ENCODE measurements at regions not wholly inside any gene's neighbourhood (a gene's known extent, or its start where the extent isn't known, plus 50 kb on each side); places are given as distances from the start of the nearest gene placed in this dataset.
"Not testable (repeated sequence)": the region's sequence is repeated elsewhere in the genome, so short reads cannot be mapped to it uniquely, and the experiment has no call there.

DNA sequence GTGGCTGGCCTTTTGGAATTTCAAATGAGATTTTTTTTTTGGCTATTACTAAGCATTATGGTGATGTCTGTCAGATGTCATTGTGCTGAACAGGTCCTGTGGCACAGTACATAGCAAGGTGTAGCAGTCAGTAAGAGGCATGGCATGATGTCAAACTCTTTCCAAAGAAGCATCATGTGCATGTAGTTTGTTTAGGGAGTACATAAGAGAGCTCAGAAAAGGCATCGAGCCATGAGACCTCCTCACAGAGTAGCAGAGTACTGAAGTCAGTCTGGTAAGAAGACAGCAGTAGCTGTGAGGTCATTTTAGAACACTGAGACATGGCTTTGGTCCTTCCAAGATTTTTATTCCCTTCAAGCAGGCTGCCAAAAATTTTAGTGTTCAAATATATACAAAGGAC lies 134.9 kb upstream of the SPRED1 start:
- Mint-ChIP-seq H3K27ac (no peak overlapping the region), H3K9me3 (peaks cover 7% of the 10 kb centered on the region)

GRCh38 chr15:38119865-38120264 lies 132.8 kb upstream of the SPRED1 start:
- H3K4me3 Mint-ChIP-seq; H3K4me1 Mint-ChIP-seq; H3K9me3 Mint-ChIP-seq; ATAC-seq; DNase-seq (ENCODE audit: low spot score in 2 of 2); H3K36me3 Mint-ChIP-seq; H3K27ac Mint-ChIP-seq: not testable (repeated sequence)

More for the DNA sequence above, 134.9 kb upstream of the SPRED1 start:
- Mint-ChIP-seq H3K36me3 (no peaks in the 10 kb centered on the region), H3K4me3 (no peak overlapping the region), H3K4me1 (no peaks in the 10 kb centered on the region)
- ATAC-seq (no peak), DNase-seq (ENCODE audit: low spot score in 2 of 2) (no peak)

- Mint-ChIP-seq H3K27ac (no peak overlapping the region), H3K4me3 (no peak overlapping the region), H3K36me3 (no peaks in the 10 kb centered on the region), H3K4me1 (peaks cover 30% of the 10 kb centered on the region), H3K9me3 (peaks cover 5% of the 10 kb centered on the region)
- DNase-seq (ENCODE audit: low spot score in 2 of 2) = no peak
- no peak for ATAC-seq
These were observed 125.3 kb upstream of the SPRED1 start for GRCh38 chr15:38127306-38127771.

DNA sequence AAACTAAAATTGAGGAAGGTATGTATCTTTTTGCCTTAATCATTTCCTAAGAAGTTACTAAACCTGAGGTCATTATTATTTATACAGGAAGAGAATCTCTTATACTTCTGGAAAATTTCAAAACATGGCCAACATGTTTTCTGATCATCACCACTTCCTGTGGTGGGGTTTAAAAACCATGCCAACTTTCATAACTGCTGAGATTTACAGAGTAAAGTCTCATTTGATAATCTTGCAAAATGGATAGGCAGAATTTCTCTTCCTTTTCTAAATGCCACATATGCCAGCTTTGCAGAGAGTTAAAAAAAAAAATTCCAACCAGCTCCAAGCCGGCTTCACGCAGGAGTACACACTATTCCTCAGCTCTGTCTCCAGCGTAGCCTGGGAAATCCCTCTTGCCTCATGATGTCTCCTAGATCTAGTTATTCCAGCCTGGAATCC lies 124.3 kb upstream of the SPRED1 start:
- no peaks in the 10 kb centered on the region for H3K36me3 Mint-ChIP-seq
- DNase-seq (ENCODE audit: low spot score in 2 of 2) = no peak
- peaks cover 30% of the 10 kb centered on the region for H3K4me1 Mint-ChIP-seq
- H3K4me3 Mint-ChIP-seq = no peak overlapping the region
- no peaks in the 10 kb centered on the region for H3K9me3 Mint-ChIP-seq
- ATAC-seq = no peak
- H3K27ac Mint-ChIP-seq = no peak overlapping the region

GRCh38 chr15:38128921-38129320 lies 123.7 kb upstream of the SPRED1 start:
- no peaks in the 10 kb centered on the region for H3K9me3 Mint-ChIP-seq
- no peaks in the 10 kb centered on the region for H3K36me3 Mint-ChIP-seq
- DNase-seq (ENCODE audit: low spot score in 2 of 2) = no peak
- no peak for ATAC-seq
- peak overlapping the region; percentile 13 for H3K4me3 Mint-ChIP-seq
- no peak overlapping the region for H3K27ac Mint-ChIP-seq
- H3K4me1 Mint-ChIP-seq = peaks cover 30% of the 10 kb centered on the region

DNA sequence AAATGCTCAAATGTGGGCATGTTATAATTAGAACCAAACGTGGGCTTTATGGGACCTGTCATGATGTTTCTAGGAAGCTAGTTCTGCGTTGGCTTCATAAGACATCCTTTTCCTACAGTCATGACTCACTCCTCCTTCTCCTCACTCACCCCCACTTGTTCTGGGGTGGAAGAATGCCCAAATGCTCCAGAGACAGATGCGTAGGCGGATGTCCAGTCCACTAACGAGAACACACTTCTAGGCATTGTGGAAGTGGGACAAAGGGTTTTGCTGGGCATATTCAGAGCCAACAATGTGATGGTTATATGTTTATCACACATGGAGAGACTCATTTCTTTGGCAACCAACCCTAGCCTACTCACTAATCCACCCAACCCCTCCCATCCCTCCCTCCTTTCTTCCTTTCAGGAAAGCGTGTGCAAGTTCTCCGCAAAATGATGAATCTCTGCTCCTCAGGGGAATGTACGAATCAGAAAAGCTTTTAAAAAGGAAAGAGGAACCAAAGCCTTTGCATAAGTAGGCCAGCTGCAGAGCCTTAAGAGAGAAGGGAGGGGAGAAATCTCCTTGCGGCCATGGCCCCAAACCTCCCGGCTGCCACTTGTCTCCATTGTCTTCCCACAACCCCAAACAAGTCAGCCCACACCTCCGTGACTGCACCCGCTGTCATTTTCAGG lies 123.0 kb upstream of the SPRED1 start:
- peak overlapping the region; percentile 13 for H3K4me3 Mint-ChIP-seq
- DNase-seq (ENCODE audit: low spot score in 2 of 2) (no peak), ATAC-seq (peak; percentile 82)
- no peaks in the 10 kb centered on the region for H3K9me3 Mint-ChIP-seq
- H3K36me3 Mint-ChIP-seq = no peaks in the 10 kb centered on the region
- H3K27ac Mint-ChIP-seq = no peak overlapping the region
- H3K4me1 Mint-ChIP-seq = peaks cover 30% of the 10 kb centered on the region

DNA sequence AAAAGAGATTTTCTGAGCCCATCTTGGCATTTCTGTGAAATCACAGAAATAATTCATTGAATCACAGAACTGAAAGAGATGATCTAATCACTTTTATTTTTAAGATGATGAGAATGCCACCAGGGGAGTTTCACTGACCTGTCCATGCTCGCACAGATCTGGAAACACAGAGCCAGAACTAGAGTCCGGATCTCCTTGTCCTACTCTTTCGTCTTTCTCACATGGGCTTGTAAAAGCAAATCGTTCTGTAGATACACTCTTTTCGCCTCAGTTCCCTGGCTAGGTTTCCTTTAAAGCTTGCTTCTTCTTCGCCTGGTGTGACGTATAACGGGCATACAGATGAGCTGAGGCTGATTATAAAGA lies 122.5 kb upstream of the SPRED1 start:
- peak overlapping the region; percentile 13 for H3K4me3 Mint-ChIP-seq
- H3K4me1 Mint-ChIP-seq = peaks cover 30% of the 10 kb centered on the region
- DNase-seq (ENCODE audit: low spot score in 2 of 2) = no peak
- no peaks in the 10 kb centered on the region for H3K9me3 Mint-ChIP-seq
- peak; percentile 71 for ATAC-seq
- no peak overlapping the region for H3K27ac Mint-ChIP-seq
- H3K36me3 Mint-ChIP-seq = no peaks in the 10 kb centered on the region

- H3K27ac Mint-ChIP-seq = no peak overlapping the region
- H3K9me3 Mint-ChIP-seq = no peaks in the 10 kb centered on the region
- no peaks in the 10 kb centered on the region for H3K36me3 Mint-ChIP-seq
- ATAC-seq (peak; percentile 72), DNase-seq (ENCODE audit: low spot score in 2 of 2) (no peak)
- H3K4me1 Mint-ChIP-seq = peaks cover 30% of the 10 kb centered on the region
- H3K4me3 Mint-ChIP-seq = peak overlapping the region; percentile 13
These were observed 121.7 kb upstream of the SPRED1 start for GRCh38 chr15:38130740-38131498.

GRCh38 chr15:38134252-38134651 lies 118.4 kb upstream of the SPRED1 start:
- Mint-ChIP-seq H3K9me3 (no peaks in the 10 kb centered on the region), H3K4me1 (peaks cover 22% of the 10 kb centered on the region), H3K27ac (no peak overlapping the region), H3K4me3 (no peak overlapping the region), H3K36me3 (no peaks in the 10 kb centered on the region)
- no peak for ATAC-seq
- no peak for DNase-seq (ENCODE audit: low spot score in 2 of 2)

GRCh38 chr15:38142195-38142594 lies 110.4 kb upstream of the SPRED1 start:
- H3K27ac Mint-ChIP-seq = not testable (repeated sequence)

GRCh38 chr15:38144921-38145320 lies 107.7 kb upstream of the SPRED1 start:
- Mint-ChIP-seq H3K9me3 (peaks cover 1% of the 10 kb centered on the region), H3K27ac (no peak overlapping the region), H3K4me3 (no peak overlapping the region), H3K36me3 (no peaks in the 10 kb centered on the region), H3K4me1 (no peaks in the 10 kb centered on the region)
- ATAC-seq = no peak
- DNase-seq (ENCODE audit: low spot score in 2 of 2) = no peak

More at GRCh38 chr15:38142195-38142594, 110.4 kb upstream of the SPRED1 start:
- not testable (repeated sequence) for DNase-seq (ENCODE audit: low spot score in 2 of 2); H3K4me1 Mint-ChIP-seq; ATAC-seq; H3K36me3 Mint-ChIP-seq; H3K9me3 Mint-ChIP-seq; H3K4me3 Mint-ChIP-seq

- Mint-ChIP-seq H3K4me3 (no peak overlapping the region), H3K27ac (no peak overlapping the region), H3K36me3 (no peaks in the 10 kb centered on the region), H3K4me1 (no peaks in the 10 kb centered on the region), H3K9me3 (peaks cover 6% of the 10 kb centered on the region)
- DNase-seq (ENCODE audit: low spot score in 2 of 2) (no peak), ATAC-seq (no peak)
These were observed 107.0 kb upstream of the SPRED1 start for GRCh38 chr15:38145651-38146111.

GRCh38 chr15:38147246-38147645 lies 105.4 kb upstream of the SPRED1 start:
- no peak for DNase-seq (ENCODE audit: low spot score in 2 of 2)
- Mint-ChIP-seq H3K9me3 (peaks cover 6% of the 10 kb centered on the region), H3K4me1 (no peaks in the 10 kb centered on the region), H3K4me3 (no peak overlapping the region), H3K27ac (no peak overlapping the region), H3K36me3 (no peaks in the 10 kb centered on the region)
- no peak for ATAC-seq

DNA sequence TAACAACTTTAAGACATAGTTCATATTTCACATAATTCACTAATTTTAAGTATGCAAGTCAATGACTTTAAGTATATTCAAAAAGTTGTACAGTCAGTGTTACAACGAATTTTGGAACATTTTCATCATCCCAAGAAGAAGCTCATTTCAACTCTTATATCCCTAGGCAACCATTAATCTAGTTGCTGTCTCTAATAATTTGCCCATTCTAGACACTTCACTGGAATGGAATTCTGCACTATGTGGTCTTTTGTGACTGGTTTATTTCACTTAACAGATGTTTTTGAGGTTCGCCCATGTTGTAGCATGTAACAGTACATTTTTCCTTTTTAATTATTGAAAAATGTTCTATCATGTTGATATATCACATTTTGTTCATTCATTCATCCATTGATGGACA lies 104.2 kb upstream of the SPRED1 start:
- Mint-ChIP-seq H3K9me3 (peaks cover 6% of the 10 kb centered on the region), H3K36me3 (no peaks in the 10 kb centered on the region), H3K4me3 (no peak overlapping the region), H3K4me1 (no peaks in the 10 kb centered on the region), H3K27ac (no peak overlapping the region)
- no peak for ATAC-seq
- no peak for DNase-seq (ENCODE audit: low spot score in 2 of 2)

GRCh38 chr15:38149315-38149714 lies 103.3 kb upstream of the SPRED1 start:
- DNase-seq (ENCODE audit: low spot score in 2 of 2) (no peak), ATAC-seq (no peak)
- no peak overlapping the region for H3K4me3 Mint-ChIP-seq
- H3K9me3 Mint-ChIP-seq = peaks cover 6% of the 10 kb centered on the region
- no peaks in the 10 kb centered on the region for H3K36me3 Mint-ChIP-seq
- H3K4me1 Mint-ChIP-seq = no peaks in the 10 kb centered on the region
- no peak overlapping the region for H3K27ac Mint-ChIP-seq

- Mint-ChIP-seq H3K4me1 (no peaks in the 10 kb centered on the region), H3K9me3 (peaks cover 6% of the 10 kb centered on the region), H3K4me3 (no peak overlapping the region), H3K36me3 (no peaks in the 10 kb centered on the region), H3K27ac (no peak overlapping the region)
- no peak for DNase-seq (ENCODE audit: low spot score in 2 of 2)
- no peak for ATAC-seq
These were observed 102.5 kb upstream of the SPRED1 start for GRCh38 chr15:38150148-38150547.
